ENCODE measurements at regions not wholly inside any gene's neighbourhood (a gene's known extent, or its start where the extent isn't known, plus 50 kb on each side); places are given as distances from the start of the nearest gene placed in this dataset.

DNA sequence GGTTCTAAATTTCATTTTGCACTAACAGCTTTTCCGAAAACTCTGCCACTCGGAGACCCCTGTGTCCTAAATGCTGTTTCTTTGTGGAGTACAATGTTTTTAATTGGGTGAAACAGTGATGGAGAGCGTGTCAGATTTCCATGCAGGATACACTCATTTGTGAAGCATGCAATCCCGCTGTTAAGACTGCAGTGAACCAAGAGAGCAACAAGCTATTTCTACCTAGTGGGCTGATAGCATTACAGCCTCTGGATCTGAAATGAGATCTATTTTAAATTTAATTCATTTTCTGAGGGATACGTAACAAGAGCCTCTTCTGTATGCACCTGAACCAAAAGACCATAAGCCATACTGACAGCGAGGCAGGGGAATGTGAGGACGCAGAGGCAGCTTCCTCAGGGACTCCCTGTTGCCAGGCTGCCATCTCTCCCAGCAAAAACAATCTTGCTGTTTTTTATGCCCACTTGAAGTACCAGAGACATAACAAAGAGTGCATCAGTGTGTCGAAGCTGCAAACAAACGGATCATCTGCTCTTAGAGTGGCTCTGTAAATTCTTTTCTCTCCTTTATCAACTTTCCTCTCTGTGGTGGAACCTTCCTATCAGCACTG lies 199.9 kb upstream of the COX10 start:
- TF ChIP-seq TAF1 (IDR thresholded peaks at IDR 0.05; ENCODE audit: low read depth, low read length) (no peak), POU2F2 (IDR thresholded peaks at IDR 0.05; ENCODE audit: low read depth, low read length) (no peak), POLR2AphosphoS5 (IDR thresholded peaks at IDR 0.05; ENCODE audit: low read depth, low read length) (no peak), PAX5 (IDR thresholded peaks at IDR 0.05; ENCODE audit: insufficient read depth, low read length, severe bottlenecking) (no peak), SPI1 (IDR thresholded peaks at IDR 0.05; ENCODE audit: low read depth, low read length) (no peak), POLR2A (IDR thresholded peaks at IDR 0.05; ENCODE audit: low read depth, low read length) (no peak)
- FAIRE-seq (no peak), DNase-seq (ENCODE audit: insufficient read length, low spot score) (no peak)

DNA sequence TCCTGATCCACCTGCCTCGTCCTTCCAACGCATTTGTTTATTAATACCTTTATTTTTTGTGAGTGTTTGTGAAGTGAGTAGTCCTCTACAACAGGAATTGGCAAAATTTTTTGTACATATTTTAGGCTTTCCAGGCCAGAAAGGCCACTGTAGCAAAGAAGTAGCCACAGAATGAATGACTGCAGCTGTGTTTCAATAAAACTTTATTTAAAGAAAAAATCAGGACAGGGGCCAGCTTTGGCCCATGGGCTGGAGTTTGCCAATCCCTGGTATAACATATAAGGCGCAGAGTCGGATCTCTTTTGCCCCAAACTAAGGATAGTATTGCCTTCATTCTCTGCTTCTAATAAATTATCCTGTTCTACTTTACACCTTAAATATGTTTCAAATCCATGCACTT lies 198.0 kb upstream of the COX10 start:
- no peak for FAIRE-seq
- no peak for DNase-seq (ENCODE audit: insufficient read length, low spot score)
- TF ChIP-seq POU2F2 (IDR thresholded peaks at IDR 0.05; ENCODE audit: low read depth, low read length) (no peak), POLR2AphosphoS5 (IDR thresholded peaks at IDR 0.05; ENCODE audit: low read depth, low read length) (no peak), PAX5 (IDR thresholded peaks at IDR 0.05; ENCODE audit: insufficient read depth, low read length, severe bottlenecking) (no peak), POLR2A (IDR thresholded peaks at IDR 0.05; ENCODE audit: low read depth, low read length) (no peak), SPI1 (IDR thresholded peaks at IDR 0.05; ENCODE audit: low read depth, low read length) (no peak), TAF1 (IDR thresholded peaks at IDR 0.05; ENCODE audit: low read depth, low read length) (no peak)

DNA sequence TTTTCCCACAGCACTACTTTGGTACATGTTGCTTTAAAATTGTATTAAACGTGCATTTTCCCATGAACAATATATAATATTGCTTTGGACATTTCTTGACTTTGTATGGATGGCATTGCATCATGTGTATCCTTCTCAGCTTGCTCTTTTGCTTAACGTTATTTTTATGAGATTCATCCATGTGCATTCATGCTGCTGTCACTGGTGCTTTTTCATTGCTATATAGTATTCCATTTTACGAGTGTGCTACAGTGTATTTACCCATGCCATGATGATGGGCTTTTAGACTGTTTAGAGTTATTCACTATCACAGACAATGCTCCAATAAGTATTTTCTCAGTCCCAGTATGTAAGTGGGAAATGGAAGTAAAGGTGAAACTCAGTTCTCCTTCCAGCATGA lies 195.2 kb upstream of the COX10 start:
- no peak for FAIRE-seq
- DNase-seq (ENCODE audit: insufficient read length, low spot score) = no peak
- TF ChIP-seq PAX5 (IDR thresholded peaks at IDR 0.05; ENCODE audit: insufficient read depth, low read length, severe bottlenecking) = no peak

DNA sequence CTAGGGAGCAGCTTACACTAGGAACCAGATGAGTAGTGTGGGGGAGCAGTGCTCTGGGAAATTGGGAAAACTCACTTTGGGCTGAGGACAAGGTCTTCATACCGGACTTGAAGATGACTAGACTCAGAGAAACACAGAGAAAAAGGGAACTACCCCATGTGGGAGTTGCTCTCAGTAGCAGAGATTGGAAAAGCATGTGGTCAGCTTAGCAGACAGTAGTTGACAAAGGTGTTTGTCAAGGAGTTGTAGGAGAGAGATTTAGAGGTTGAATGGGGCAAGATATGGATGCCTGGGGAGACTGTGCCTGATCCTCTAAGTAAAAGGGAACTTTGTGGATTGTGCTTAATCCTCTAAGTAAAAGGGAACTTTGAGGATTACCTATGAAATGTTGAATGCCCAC lies 194.5 kb upstream of the COX10 start:
- DNase-seq (ENCODE audit: insufficient read length, low spot score) = no peak
- FAIRE-seq = no peak
- TF ChIP-seq POLR2A (IDR thresholded peaks at IDR 0.05; ENCODE audit: low read depth, low read length) = no peak
- TF ChIP-seq POLR2AphosphoS5 (IDR thresholded peaks at IDR 0.05; ENCODE audit: low read depth, low read length) = no peak
- no peak for TF ChIP-seq SPI1 (IDR thresholded peaks at IDR 0.05; ENCODE audit: low read depth, low read length)
- TF ChIP-seq POU2F2 (IDR thresholded peaks at IDR 0.05; ENCODE audit: low read depth, low read length) = no peak
- TF ChIP-seq PAX5 (IDR thresholded peaks at IDR 0.05; ENCODE audit: insufficient read depth, low read length, severe bottlenecking) = no peak
- TF ChIP-seq TAF1 (IDR thresholded peaks at IDR 0.05; ENCODE audit: low read depth, low read length) = no peak

DNA sequence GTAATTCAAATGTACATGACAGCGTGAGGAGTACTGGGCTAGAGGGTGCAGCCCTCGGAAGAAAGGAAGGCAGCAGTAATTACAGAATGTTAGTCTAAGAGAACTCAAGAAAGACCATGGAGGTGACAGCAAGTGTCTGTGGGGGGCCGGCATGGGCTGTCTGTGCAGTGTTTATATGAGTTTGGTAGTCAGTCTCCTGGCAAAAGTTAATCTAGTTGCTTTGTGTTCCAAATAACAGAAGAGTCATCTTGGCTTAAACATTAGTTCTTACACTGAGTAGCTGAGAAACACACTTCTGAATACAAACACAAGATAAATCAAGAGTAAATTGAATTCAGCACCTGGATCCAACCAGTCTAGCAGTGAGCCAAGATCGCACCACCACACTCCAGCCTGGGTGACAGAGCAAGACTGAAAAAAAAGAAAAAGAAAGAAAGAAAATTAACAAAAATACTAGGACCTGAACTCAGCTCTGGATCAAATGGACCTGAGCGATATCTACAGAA lies 189.3 kb upstream of the COX10 start:
- no peak for DNase-seq (ENCODE audit: insufficient read length, low spot score)
- FAIRE-seq = no peak
- no peak for TF ChIP-seq POLR2A (IDR thresholded peaks at IDR 0.05; ENCODE audit: low read depth, low read length)
- no peak for TF ChIP-seq TAF1 (IDR thresholded peaks at IDR 0.05; ENCODE audit: low read depth, low read length)
- TF ChIP-seq PAX5 (IDR thresholded peaks at IDR 0.05; ENCODE audit: insufficient read depth, low read length, severe bottlenecking) = no peak
- TF ChIP-seq POLR2AphosphoS5 (IDR thresholded peaks at IDR 0.05; ENCODE audit: low read depth, low read length) = no peak
- TF ChIP-seq POU2F2 (IDR thresholded peaks at IDR 0.05; ENCODE audit: low read depth, low read length) = no peak
- TF ChIP-seq SPI1 (IDR thresholded peaks at IDR 0.05; ENCODE audit: low read depth, low read length) = no peak

DNA sequence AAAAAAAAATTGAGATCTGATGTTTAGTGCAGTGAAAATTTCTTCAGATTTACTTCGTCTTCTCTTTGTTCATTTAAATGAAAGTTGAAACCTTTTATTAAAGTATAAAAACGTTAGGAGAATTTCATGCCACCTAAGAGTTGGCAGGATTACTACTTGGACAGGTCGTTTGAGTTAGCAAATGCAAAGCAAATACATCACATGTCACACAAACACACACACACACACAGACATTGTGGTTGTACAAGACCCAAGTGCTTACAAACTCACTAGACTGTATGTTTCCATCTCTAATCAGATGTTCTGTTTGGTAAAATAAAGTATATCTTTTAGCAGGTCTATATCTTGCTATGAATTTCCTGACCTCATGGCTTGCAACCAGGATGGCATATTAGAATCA lies 185.6 kb upstream of the COX10 start:
- no peak for FAIRE-seq

DNA sequence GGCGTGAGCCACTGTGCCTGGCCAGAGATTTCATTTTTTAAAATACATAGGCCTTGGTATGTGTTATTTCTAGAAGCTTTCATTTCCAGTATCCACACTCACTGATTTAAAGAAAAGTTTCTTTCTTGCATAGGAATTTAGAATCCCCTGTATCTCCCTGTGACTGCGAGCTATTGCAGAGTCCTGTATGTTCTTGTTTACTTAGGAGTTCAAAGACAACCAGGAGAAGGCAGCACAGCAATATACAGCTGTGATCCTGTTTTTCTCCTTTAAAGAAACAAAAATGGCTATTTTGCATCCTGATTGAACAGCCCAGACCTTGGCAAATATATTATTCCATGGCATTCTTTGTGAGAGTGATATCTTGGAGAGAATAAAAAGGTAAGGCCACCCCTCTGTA lies 185.0 kb upstream of the COX10 start:
- DNase-seq (ENCODE audit: insufficient read length, low spot score) (no peak), FAIRE-seq (no peak)
- no peak for TF ChIP-seq SPI1 (IDR thresholded peaks at IDR 0.05; ENCODE audit: low read depth, low read length)
- no peak for TF ChIP-seq POU2F2 (IDR thresholded peaks at IDR 0.05; ENCODE audit: low read depth, low read length)
- no peak for TF ChIP-seq TAF1 (IDR thresholded peaks at IDR 0.05; ENCODE audit: low read depth, low read length)
- TF ChIP-seq POLR2A (IDR thresholded peaks at IDR 0.05; ENCODE audit: low read depth, low read length) = no peak
- no peak for TF ChIP-seq PAX5 (IDR thresholded peaks at IDR 0.05; ENCODE audit: insufficient read depth, low read length, severe bottlenecking)
- TF ChIP-seq POLR2AphosphoS5 (IDR thresholded peaks at IDR 0.05; ENCODE audit: low read depth, low read length) = no peak

More for the DNA sequence above, 185.6 kb upstream of the COX10 start:
- TF ChIP-seq POLR2AphosphoS5 (IDR thresholded peaks at IDR 0.05; ENCODE audit: low read depth, low read length) = no peak
- TF ChIP-seq SPI1 (IDR thresholded peaks at IDR 0.05; ENCODE audit: low read depth, low read length) = no peak
- no peak for TF ChIP-seq POLR2A (IDR thresholded peaks at IDR 0.05; ENCODE audit: low read depth, low read length)
- no peak for TF ChIP-seq TAF1 (IDR thresholded peaks at IDR 0.05; ENCODE audit: low read depth, low read length)
- no peak for TF ChIP-seq PAX5 (IDR thresholded peaks at IDR 0.05; ENCODE audit: insufficient read depth, low read length, severe bottlenecking)
- TF ChIP-seq POU2F2 (IDR thresholded peaks at IDR 0.05; ENCODE audit: low read depth, low read length) = no peak
- no peak for DNase-seq (ENCODE audit: insufficient read length, low spot score)

DNA sequence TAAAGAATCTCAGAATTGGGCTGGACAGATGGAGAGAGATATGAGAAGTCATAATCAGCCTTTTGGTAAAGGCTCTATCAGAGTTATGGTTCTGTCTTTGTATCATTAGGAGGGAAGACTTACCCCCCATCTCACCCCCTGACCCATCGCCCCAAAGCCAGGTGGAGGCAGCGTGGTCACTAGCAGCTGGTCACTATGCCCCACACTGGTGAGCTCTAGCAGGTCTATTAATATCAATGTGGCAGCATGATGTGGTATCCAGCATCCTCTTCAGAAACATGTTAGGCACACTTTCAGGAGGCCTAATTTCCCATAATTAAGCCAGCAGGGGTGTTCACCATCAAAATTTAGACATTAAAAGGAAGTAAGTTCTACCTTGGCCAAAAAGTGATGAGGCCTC lies 183.8 kb upstream of the COX10 start:
- TF ChIP-seq POLR2AphosphoS5 (IDR thresholded peaks at IDR 0.05; ENCODE audit: low read depth, low read length) (no peak), SPI1 (IDR thresholded peaks at IDR 0.05; ENCODE audit: low read depth, low read length) (no peak), POU2F2 (IDR thresholded peaks at IDR 0.05; ENCODE audit: low read depth, low read length) (no peak), POLR2A (IDR thresholded peaks at IDR 0.05; ENCODE audit: low read depth, low read length) (no peak), TAF1 (IDR thresholded peaks at IDR 0.05; ENCODE audit: low read depth, low read length) (no peak), PAX5 (IDR thresholded peaks at IDR 0.05; ENCODE audit: insufficient read depth, low read length, severe bottlenecking) (no peak)
- DNase-seq (ENCODE audit: insufficient read length, low spot score) (no peak), FAIRE-seq (no peak)

DNA sequence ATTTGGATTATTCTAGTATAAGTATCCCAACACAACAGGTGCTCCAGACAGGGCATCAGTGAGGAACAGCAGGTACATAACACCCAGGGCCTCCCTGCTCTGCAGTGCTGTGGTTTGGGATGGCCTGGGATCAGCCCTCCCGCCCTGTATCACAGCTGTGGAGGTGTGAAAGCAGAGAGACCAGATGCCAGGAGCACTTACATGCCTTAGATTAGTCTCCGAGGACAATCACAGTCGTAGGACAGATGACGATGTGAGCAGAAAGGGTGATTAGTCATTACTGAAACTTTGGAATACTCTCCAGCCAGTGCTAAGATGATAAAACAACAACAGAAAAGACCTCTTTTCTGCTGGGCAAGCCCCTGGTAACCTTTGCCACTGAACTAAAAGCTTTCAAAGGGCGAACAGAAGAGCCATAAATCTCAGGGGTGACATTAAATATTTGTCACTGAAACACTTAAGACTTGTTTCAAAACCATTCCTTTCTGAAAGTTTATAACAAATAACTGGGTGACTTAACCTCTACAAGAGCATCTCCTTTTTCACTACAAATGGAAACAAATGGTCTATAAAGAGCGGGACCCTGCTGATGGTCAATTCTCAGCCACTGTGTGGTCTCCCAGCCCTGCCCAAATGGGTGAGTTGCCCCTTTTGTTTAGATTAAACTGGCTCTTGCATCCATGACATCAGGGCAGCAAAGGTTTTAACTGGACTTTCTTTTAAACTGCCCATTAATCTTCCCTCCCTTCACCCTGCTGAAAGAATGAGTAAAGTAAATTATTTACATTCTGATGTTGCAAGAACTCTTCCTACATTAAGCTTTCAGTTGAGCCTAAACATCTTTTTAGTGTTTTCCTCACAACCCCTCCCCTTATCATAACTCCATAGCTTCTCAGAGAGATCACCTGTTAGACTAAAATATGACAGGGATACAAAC lies 183.1 kb upstream of the COX10 start:
- no peak for DNase-seq (ENCODE audit: insufficient read length, low spot score)
- no peak for FAIRE-seq
- TF ChIP-seq POLR2A (IDR thresholded peaks at IDR 0.05; ENCODE audit: low read depth, low read length) (no peak), TAF1 (IDR thresholded peaks at IDR 0.05; ENCODE audit: low read depth, low read length) (no peak), SPI1 (IDR thresholded peaks at IDR 0.05; ENCODE audit: low read depth, low read length) (no peak), POU2F2 (IDR thresholded peaks at IDR 0.05; ENCODE audit: low read depth, low read length) (no peak), POLR2AphosphoS5 (IDR thresholded peaks at IDR 0.05; ENCODE audit: low read depth, low read length) (no peak), PAX5 (IDR thresholded peaks at IDR 0.05; ENCODE audit: insufficient read depth, low read length, severe bottlenecking) (no peak)
